Panc1 (cell line): ENCODE measurements at regions not wholly inside any gene's neighbourhood (a gene's known extent, or its start where the extent isn't known, plus 50 kb on each side); places are given as distances from the start of the nearest gene placed in this dataset.

ENCODE experiments used
- ATAC-seq: fragments of 200-7000 bp; cut with Tn5 transposase; 2 replicates; pipeline ENCODE4 v1.9.1; 2020; ENCODE audit warnings: mild to moderate bottlenecking, moderate library complexity
- BruUV-seq: library from RNA; stranded (reverse); fragments of 400-500 nt; replicated peaks from 2 replicates; lab custom pipeline; 2021; lab: Mats Ljungman, UMichigan
- CTCF ChIA-PET: fragments of 300-600 bp; sonication (Branson Sonifier 250); formaldehyde crosslinking; loops from one replicate; lab custom pipeline; 2022; ENCODE audit warnings: antibody characterized with exemption; lab: Charles Lee
- POLR2A ChIA-PET: fragments of 300-600 bp; sonication (Branson Sonifier 250); formaldehyde crosslinking; loops from one replicate; lab custom pipeline; 2022; ENCODE audit warnings: antibody characterized with exemption; lab: Charles Lee
- DNase-seq: peaks from one replicate; pipeline ENCODE4 v3.0.0-alpha.2; 2010; ENCODE audit warnings: low read depth, low spot score
- H3K27ac ChIP-seq: 2 replicates; pipeline ENCODE4 v1.5.1; 2011; ENCODE audit warnings: mild to moderate bottlenecking, low read length, inconsistent platforms
- H3K27me3 ChIP-seq: fragments of 200-500 bp; sonication (Bioruptor generic); 2 replicates; pipeline ENCODE4 v1.6.0; 2014; ENCODE audit warnings: low read length, inconsistent platforms; ENCODE audit not compliant: control insufficient read depth, insufficient read depth
- H3K36me3 ChIP-seq: fragments of 200-500 bp; sonication (Bioruptor generic); 2 replicates; pipeline ENCODE4 v1.5.1; 2014; ENCODE audit warnings: inconsistent platforms, mild to moderate bottlenecking, low read length, moderate library complexity; ENCODE audit not compliant: control insufficient read depth, insufficient read depth
- H3K4me1 ChIP-seq: 2 replicates; pipeline ENCODE4 v1.5.1; 2011; ENCODE audit warnings: inconsistent platforms, mild to moderate bottlenecking, low read length, moderate library complexity; ENCODE audit not compliant: control insufficient read depth, insufficient read depth
- H3K4me3 ChIP-seq, 2 experiments: 2 replicates each; pipeline ENCODE4 v1.5.1; 2011 to 2012; ENCODE audit warnings: low read depth in 2 of 2, low read length in 2 of 2, mild to moderate bottlenecking in 2 of 2, inconsistent platforms in 1 of 2, moderate library complexity in 1 of 2
- H3K9me3 ChIP-seq: fragments of 200-500 bp; sonication (Bioruptor generic); 2 replicates; pipeline ENCODE4 v1.5.1; 2014; ENCODE audit warnings: low read depth, mild to moderate bottlenecking, inconsistent platforms, low read length, moderate library complexity; ENCODE audit not compliant: control insufficient read depth, insufficient read depth
- CTCF ChIP-seq: fragments of 450-650 bp; IDR thresholded peaks from 2 replicates; pipeline ENCODE4 v1.5.1; 2017; ENCODE audit warnings: mild to moderate bottlenecking
- POLR2AphosphoS5 ChIP-seq: IDR thresholded peaks from 2 replicates; pipeline ENCODE4 v1.6.1; 2012; ENCODE audit warnings: mild to moderate bottlenecking, low read depth, low read length, moderate library complexity
- REST ChIP-seq, 2 experiments: IDR thresholded peaks; 2 replicates each; pipeline ENCODE4 v1.6.1; 2011 to 2012; ENCODE audit warnings: low read depth in 2 of 2, control low read depth in 1 of 2, low read length in 1 of 2, mild to moderate bottlenecking in 1 of 2, moderate library complexity in 1 of 2; ENCODE audit not compliant: insufficient read depth in 1 of 2
- SIN3A ChIP-seq: IDR thresholded peaks from 2 replicates; pipeline ENCODE4 v1.6.1; 2012; ENCODE audit warnings: low read depth, mild to moderate bottlenecking, low read length, moderate library complexity, borderline replicate concordance; ENCODE audit not compliant: insufficient read depth
- TCF7L2 ChIP-seq: IDR thresholded peaks from 2 replicates; pipeline ENCODE4 v1.6.1; 2011; ENCODE audit warnings: mild to moderate bottlenecking, low read depth, low read length, inconsistent platforms
- in situ Hi-C: cut with HindIII; loops from 2 replicates; pipeline ENCODE4 v1.10.0; 2016; ENCODE audit warnings: low sequenced_read_pairs, low pct_unique_long_range_greater_than_20kb
- intact Hi-C: fragments of 100-400 bp; cut with micrococcal nuclease; formaldehyde crosslinking; loops from one replicate; pipeline ENCODE4 v1.10.0; 2022; ENCODE audit not compliant: unreplicated experiment

- no peak overlapping the region for H3K27ac ChIP-seq
- H3K36me3 ChIP-seq = no peaks in the 10 kb centered on the region
- ChIA-PET CTCF (no interaction called here), POLR2A (no interaction called here)
- H3K9me3 ChIP-seq = no peaks in the 10 kb centered on the region
- TF ChIP-seq REST (IDR thresholded peaks at IDR 0.05; ENCODE audit: insufficient read depth in 1 of 2, low read depth in 2 of 2, low read length in 1 of 2) (no peak), TCF7L2 (no peak), POLR2AphosphoS5 (no peak), CTCF (no peak), SIN3A (no peak)
- no peaks in the 10 kb centered on the region for H3K4me1 ChIP-seq
- in situ Hi-C loops (no loop called here), intact Hi-C loops (no loop called here)
- no peak for ATAC-seq
- no peak for DNase-seq
- no TSS peak for BruUV-seq
- no peaks in the 10 kb centered on the region for H3K27me3 ChIP-seq
- no peak overlapping the region for H3K4me3 ChIP-seq
Measured at GRCh38 chr13:108566413-108567170, 62.8 kb upstream of the MYO16 start.

GRCh38 chr13:108572782-108573211 is 56.6 kb upstream of the MYO16 start:
- in situ Hi-C loops (no loop called here), intact Hi-C loops (no loop called here)
- H3K4me3 ChIP-seq = no peak overlapping the region
- TF ChIP-seq TCF7L2 (no peak), CTCF (no peak), SIN3A (no peak), POLR2AphosphoS5 (no peak), REST (IDR thresholded peaks at IDR 0.05; ENCODE audit: insufficient read depth in 1 of 2, low read depth in 2 of 2, low read length in 1 of 2) (no peak)
- no TSS peak for BruUV-seq
- no peaks in the 10 kb centered on the region for H3K27me3 ChIP-seq
- H3K27ac ChIP-seq = no peak overlapping the region
- no peaks in the 10 kb centered on the region for H3K36me3 ChIP-seq
- DNase-seq (no peak), ATAC-seq (no peak)
- CTCF ChIA-PET = no interaction called here
- POLR2A ChIA-PET = no interaction called here
- H3K4me1 ChIP-seq = no peaks in the 10 kb centered on the region
- H3K9me3 ChIP-seq = no peaks in the 10 kb centered on the region
